DOHH2 (cell line): ENCODE measurements at regions not wholly inside any gene's neighbourhood (a gene's known extent, or its start where the extent isn't known, plus 50 kb on each side); places are given as distances from the start of the nearest gene placed in this dataset.

Source experiments
- EZH2phosphoT487 ChIP-seq: fragments of 200-600 bp; sonication (generic); IDR thresholded peaks from 2 replicates; pipeline ENCODE4 v1.6.1; 2017; ENCODE audit warnings: borderline replicate concordance, mild to moderate bottlenecking, antibody characterized with exemption, low read length, moderate library complexity, mixed read lengths
- TF ChIP-seq, protein P1 (sequence below): fragments of 200-600 bp; sonication (generic); IDR thresholded peaks from one replicate; pipeline ENCODE4 v1.5.1; 2014; ENCODE audit warnings: antibody characterized with exemption, mild to moderate bottlenecking, low read depth, low read length; ENCODE audit not compliant: poor library complexity, severe bottlenecking

DNA sequence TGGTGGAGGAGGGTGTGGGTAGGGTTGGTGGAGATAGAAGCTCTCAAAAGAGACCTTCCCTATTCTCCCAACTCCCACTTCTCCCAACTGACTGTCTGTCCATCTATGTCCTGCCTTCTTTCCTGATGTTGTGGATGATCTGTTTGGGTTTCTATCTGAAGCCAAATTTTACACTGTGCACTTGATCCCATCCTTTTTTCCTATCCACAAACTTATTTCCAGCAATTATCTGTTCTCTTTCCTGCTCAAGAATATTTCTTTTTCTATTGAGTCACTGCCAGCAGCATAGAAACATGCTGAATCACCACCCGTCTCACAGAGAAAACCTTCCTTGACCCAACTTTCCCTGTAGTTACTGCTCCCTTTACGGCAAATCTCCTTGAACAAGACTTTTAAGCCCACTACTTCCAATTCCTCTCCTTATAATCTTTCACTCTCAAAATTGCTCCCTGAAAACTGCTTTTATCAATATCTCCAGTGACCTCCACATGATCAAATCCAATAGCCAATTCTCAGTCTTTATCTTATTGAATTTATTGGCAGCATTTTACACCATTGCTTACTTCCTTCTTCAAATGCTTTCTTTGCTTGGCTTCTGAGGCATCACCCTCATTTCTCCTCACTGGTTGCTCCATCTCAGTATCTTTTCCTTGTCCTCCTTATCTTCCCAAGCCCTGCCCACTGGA lies 141.2 kb upstream of the SLC7A14 start:
- TF ChIP-seq, protein P1, sequence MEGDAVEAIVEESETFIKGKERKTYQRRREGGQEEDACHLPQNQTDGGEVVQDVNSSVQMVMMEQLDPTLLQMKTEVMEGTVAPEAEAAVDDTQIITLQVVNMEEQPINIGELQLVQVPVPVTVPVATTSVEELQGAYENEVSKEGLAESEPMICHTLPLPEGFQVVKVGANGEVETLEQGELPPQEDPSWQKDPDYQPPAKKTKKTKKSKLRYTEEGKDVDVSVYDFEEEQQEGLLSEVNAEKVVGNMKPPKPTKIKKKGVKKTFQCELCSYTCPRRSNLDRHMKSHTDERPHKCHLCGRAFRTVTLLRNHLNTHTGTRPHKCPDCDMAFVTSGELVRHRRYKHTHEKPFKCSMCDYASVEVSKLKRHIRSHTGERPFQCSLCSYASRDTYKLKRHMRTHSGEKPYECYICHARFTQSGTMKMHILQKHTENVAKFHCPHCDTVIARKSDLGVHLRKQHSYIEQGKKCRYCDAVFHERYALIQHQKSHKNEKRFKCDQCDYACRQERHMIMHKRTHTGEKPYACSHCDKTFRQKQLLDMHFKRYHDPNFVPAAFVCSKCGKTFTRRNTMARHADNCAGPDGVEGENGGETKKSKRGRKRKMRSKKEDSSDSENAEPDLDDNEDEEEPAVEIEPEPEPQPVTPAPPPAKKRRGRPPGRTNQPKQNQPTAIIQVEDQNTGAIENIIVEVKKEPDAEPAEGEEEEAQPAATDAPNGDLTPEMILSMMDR: no peak
- TF ChIP-seq EZH2phosphoT487: no peak
